ENCODE measurements at regions not wholly inside any gene's neighbourhood (a gene's known extent, or its start where the extent isn't known, plus 50 kb on each side); places are given as distances from the start of the nearest gene placed in this dataset.
"Not testable (repeated sequence)": the region's sequence is repeated elsewhere in the genome, so short reads cannot be mapped to it uniquely, and the experiment has no call there.

GRCh38 chr5:173395257-173395932 is 67.2 kb upstream of the STC2 start:
- TF ChIP-seq, protein P1, sequence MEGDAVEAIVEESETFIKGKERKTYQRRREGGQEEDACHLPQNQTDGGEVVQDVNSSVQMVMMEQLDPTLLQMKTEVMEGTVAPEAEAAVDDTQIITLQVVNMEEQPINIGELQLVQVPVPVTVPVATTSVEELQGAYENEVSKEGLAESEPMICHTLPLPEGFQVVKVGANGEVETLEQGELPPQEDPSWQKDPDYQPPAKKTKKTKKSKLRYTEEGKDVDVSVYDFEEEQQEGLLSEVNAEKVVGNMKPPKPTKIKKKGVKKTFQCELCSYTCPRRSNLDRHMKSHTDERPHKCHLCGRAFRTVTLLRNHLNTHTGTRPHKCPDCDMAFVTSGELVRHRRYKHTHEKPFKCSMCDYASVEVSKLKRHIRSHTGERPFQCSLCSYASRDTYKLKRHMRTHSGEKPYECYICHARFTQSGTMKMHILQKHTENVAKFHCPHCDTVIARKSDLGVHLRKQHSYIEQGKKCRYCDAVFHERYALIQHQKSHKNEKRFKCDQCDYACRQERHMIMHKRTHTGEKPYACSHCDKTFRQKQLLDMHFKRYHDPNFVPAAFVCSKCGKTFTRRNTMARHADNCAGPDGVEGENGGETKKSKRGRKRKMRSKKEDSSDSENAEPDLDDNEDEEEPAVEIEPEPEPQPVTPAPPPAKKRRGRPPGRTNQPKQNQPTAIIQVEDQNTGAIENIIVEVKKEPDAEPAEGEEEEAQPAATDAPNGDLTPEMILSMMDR (IDR thresholded peaks at IDR 0.05), result no peak
- DNase-seq (ENCODE audit: low spot score), result no peak
- no peak overlapping the region for H3K27ac ChIP-seq

DNA sequence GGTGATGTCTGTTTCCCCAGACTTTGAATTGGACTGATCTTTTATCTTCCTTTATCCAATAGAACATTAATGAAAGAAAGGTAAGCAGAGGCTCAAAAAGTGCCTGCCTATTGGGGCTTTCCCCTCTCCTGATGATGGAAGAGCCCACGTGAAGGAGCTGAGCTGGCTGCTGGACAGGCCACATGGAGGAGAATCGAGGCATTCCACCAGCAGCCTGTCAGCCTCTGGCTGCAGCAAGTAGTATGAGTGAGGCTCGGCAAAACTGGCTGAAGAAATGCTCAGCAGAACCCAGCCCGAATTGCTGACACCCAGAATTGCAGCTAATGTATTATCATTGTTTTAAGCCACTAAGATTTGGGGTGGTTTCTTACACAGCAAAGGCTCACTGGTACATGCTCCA is 66.5 kb upstream of the STC2 start:
- Histone ChIP-seq H3K27ac (no peak overlapping the region), H3K36me3 (no peaks in the 10 kb centered on the region), H3K9me3 (peaks cover 0 to 3% of the 10 kb centered on the region in 2 donors), H3K4me1 (no peaks in the 10 kb centered on the region), H3K27me3 (no peaks in the 10 kb centered on the region), H3K4me3 (no peak overlapping the region)
- DNase-seq (ENCODE audit: low spot score), result no peak
- TF ChIP-seq, protein P1 (IDR thresholded peaks at IDR 0.05), result no peak

More at GRCh38 chr5:173395257-173395932, 67.2 kb upstream of the STC2 start:
- H3K4me3 ChIP-seq, result no peak overlapping the region
- peaks cover 0 to 3% of the 10 kb centered on the region in 2 donors for H3K9me3 ChIP-seq
- no peaks in the 10 kb centered on the region for H3K36me3 ChIP-seq
- no peaks in the 10 kb centered on the region for H3K4me1 ChIP-seq
- H3K27me3 ChIP-seq, result no peaks in the 10 kb centered on the region

- Histone ChIP-seq H3K27ac (no peak overlapping the region), H3K4me3 (no peak overlapping the region), H3K9me3 (peaks cover 0 to 3% of the 10 kb centered on the region in 2 donors), H3K4me1 (no peaks in the 10 kb centered on the region), H3K27me3 (no peaks in the 10 kb centered on the region), H3K36me3 (no peaks in the 10 kb centered on the region)
- DNase-seq (ENCODE audit: low spot score), result no peak
- TF ChIP-seq, protein P1 (IDR thresholded peaks at IDR 0.05), result no peak
These were observed 64.0 kb upstream of the STC2 start for GRCh38 chr5:173392172-173392571.

- DNase-seq (ENCODE audit: low spot score), result no peak
- no peak overlapping the region for H3K4me3 ChIP-seq
- H3K36me3 ChIP-seq, result no peaks in the 10 kb centered on the region
- no peak overlapping the region for H3K27ac ChIP-seq
- no peaks in the 10 kb centered on the region for H3K4me1 ChIP-seq
- TF ChIP-seq, protein P1 (IDR thresholded peaks at IDR 0.05), result no peak
- H3K27me3 ChIP-seq, result no peaks in the 10 kb centered on the region
- peaks cover 0 to 3% of the 10 kb centered on the region in 2 donors for H3K9me3 ChIP-seq
These were observed 62.8 kb upstream of the STC2 start for GRCh38 chr5:173391031-173391430.

DNA sequence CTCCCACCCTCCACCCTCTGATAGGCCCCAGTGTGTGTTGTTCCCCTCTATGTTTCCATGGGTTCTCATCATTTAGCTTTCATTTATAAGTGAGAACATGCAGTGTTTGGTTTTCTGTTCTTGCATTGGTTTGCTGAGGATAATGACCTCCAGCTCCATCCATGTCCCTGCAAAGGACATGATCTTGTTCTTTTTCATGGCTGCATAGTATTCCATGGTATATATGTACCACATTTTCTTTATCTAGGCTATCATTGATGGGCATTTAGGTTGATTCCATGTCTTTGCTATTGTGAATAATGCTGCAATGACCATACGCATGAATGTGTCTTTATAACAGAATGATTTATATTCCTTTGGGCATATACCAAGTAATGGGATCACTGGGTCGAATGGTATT is 59.1 kb upstream of the STC2 start:
- H3K36me3 ChIP-seq; H3K9me3 ChIP-seq; H3K27ac ChIP-seq; H3K4me3 ChIP-seq; H3K27me3 ChIP-seq; DNase-seq (ENCODE audit: low spot score); H3K4me1 ChIP-seq: not testable (repeated sequence)

GRCh38 chr5:173385832-173386360 is 57.7 kb upstream of the STC2 start:
- Histone ChIP-seq H3K36me3 (no peaks in the 10 kb centered on the region), H3K4me3 (no peak overlapping the region), H3K27me3 (no peaks in the 10 kb centered on the region), H3K27ac (no peak overlapping the region), H3K9me3 (no peaks in the 10 kb centered on the region), H3K4me1 (no peaks in the 10 kb centered on the region)
- TF ChIP-seq, protein P1 (IDR thresholded peaks at IDR 0.05), result no peak
- DNase-seq (ENCODE audit: low spot score), result no peak
